Esophagus muscularis mucosa (tissue), 4 donors: ENCODE measurements at regions not wholly inside any gene's neighbourhood (a gene's known extent, or its start where the extent isn't known, plus 50 kb on each side); places are given as distances from the start of the nearest gene placed in this dataset.

Experiments used
- CTCF ChIP-seq, 3 experiments: fragments of 200-600 bp in 2 of 3; fragments of 450-650 bp in 1 of 3; sonication (generic) in 2 of 3; IDR thresholded peaks; one replicate each; pipeline ENCODE4 v1.5.1; 2017 to 2019; ENCODE audit warnings: antibody characterized with exemption in 3 of 3, mild to moderate bottlenecking in 2 of 3, moderate library complexity in 1 of 3
- EP300 ChIP-seq: sonication (generic); formaldehyde crosslinking; IDR thresholded peaks from one replicate; pipeline ENCODE4 v1.6.1; 2017; ENCODE audit warnings: antibody characterized with exemption
- POLR2A ChIP-seq: fragments of 450-650 bp; IDR thresholded peaks from one replicate; pipeline ENCODE4 v1.6.1; 2017; ENCODE audit warnings: antibody characterized with exemption, moderate library complexity, mild to moderate bottlenecking, low read depth
- POLR2AphosphoS5 ChIP-seq, 2 donors: sonication (generic); formaldehyde crosslinking; IDR thresholded peaks; one replicate each; pipeline ENCODE4 v1.6.1; 2017; ENCODE audit warnings: antibody characterized with exemption in 2 of 2

GRCh38 chr4:111601671-111602070 is 543.6 kb upstream of the FAM241A start:
- TF ChIP-seq POLR2A = no peak
- no peak for TF ChIP-seq EP300
- TF ChIP-seq CTCF (IDR thresholded peaks at IDR 0.05) = no peak
- TF ChIP-seq POLR2AphosphoS5 (IDR thresholded peaks at IDR 0.05) = no peak
